HepG2 (cell line): ENCODE measurements at regions not wholly inside any gene's neighbourhood (a gene's known extent, or its start where the extent isn't known, plus 50 kb on each side); places are given as distances from the start of the nearest gene placed in this dataset.

Experiments used
- ATAC-seq: fragments of 200-7000 bp; cut with Tn5 transposase; 3 replicates; pipeline ENCODE4 v1.9.1; 2020; ENCODE audit warnings: mild to moderate bottlenecking, moderate library complexity
- BruUV-seq: library from RNA; stranded (reverse); fragments of 400-500 nt; replicated peaks from 2 replicates; lab custom pipeline; 2021; lab: Mats Ljungman, UMichigan
- CTCF ChIA-PET: fragments of 300-600 bp; formaldehyde crosslinking; extraction: SDS; loops from one replicate; lab custom pipeline; 2021; ENCODE audit warnings: low total read pairs, inconsistent platforms, low intra/inter-chr PET ratio; lab: Yijun Ruan, JAX
- POLR2A ChIA-PET: fragments of 350-600 bp; sonication (Branson Sonifier 250); formaldehyde crosslinking; loops from one replicate; lab custom pipeline; 2020; ENCODE audit warnings: antibody characterized with exemption, inconsistent platforms; lab: Yijun Ruan, JAX
- DNase-seq: peaks from one replicate; pipeline ENCODE4 v3.0.0-alpha.2; 2015; ENCODE audit warnings: low spot score
- FAIRE-seq: peaks from 3 replicates; lab custom pipeline; 2011; peaks lifted over from hg19 to GRCh38; lab: Jason Lieb, UNC
- H2AFZ ChIP-seq: one replicate; pipeline ENCODE4 v1.6.1; 2011; ENCODE audit warnings: low read length, inconsistent platforms
- H3K27ac ChIP-seq: fragments of 300-600 bp; 3 replicates; pipeline ENCODE4 v1.8.0; 2011; ENCODE audit warnings: mixed run types, mild to moderate bottlenecking, mixed read lengths, low read length, inconsistent platforms; ENCODE audit not compliant: insufficient read depth; ENCODE audit errors: extremely low read length
- H3K27me3 ChIP-seq, 2 experiments: fragments of 200-600 bp in 1 of 2; 2 replicates in 1 of 2; 3 replicates in 1 of 2; pipeline versions ENCODE4 v1.6.0 to v1.8.0; 2011; ENCODE audit warnings: low read length in 2 of 2, mild to moderate bottlenecking in 2 of 2, moderate library complexity in 2 of 2, inconsistent platforms in 1 of 2; ENCODE audit not compliant: insufficient read depth in 2 of 2, control insufficient read depth in 1 of 2
- H3K36me3 ChIP-seq, 2 experiments: fragments of 200-600 bp in 1 of 2; replicated peaks in 1 of 2; 2 replicates in 1 of 2; 3 replicates in 1 of 2; pipeline versions ENCODE4 v1.5.1 to v1.8.0; 2011; ENCODE audit warnings: low read length in 2 of 2, inconsistent platforms in 1 of 2; ENCODE audit not compliant: insufficient read depth in 2 of 2, control insufficient read depth in 1 of 2
- H3K4me1 ChIP-seq: 2 replicates; pipeline ENCODE4 v1.5.1; 2012; ENCODE audit warnings: low read length, inconsistent platforms; ENCODE audit not compliant: insufficient read depth
- H3K4me2 ChIP-seq: 2 replicates; pipeline ENCODE4 v1.6.0; 2011; ENCODE audit warnings: low read depth, low read length, inconsistent platforms
- H3K4me3 ChIP-seq, 3 experiments: fragments of 200-600 bp in 1 of 3; sonication (generic), shearing (Covaris generic) in 1 of 3; replicated peaks in 1 of 3; 2 replicates each; pipeline ENCODE4 v1.5.1; 2011 to 2016; ENCODE audit warnings: low read length in 3 of 3, inconsistent platforms in 2 of 3, low read depth in 2 of 3, mild to moderate bottlenecking in 2 of 3, control low read depth in 1 of 3, mixed read lengths in 1 of 3; ENCODE audit not compliant: insufficient read depth in 1 of 3
- H3K79me2 ChIP-seq: one replicate; pipeline ENCODE4 v1.6.1; 2011; ENCODE audit warnings: low read length, inconsistent platforms; ENCODE audit not compliant: insufficient read depth
- H3K9ac ChIP-seq: 2 replicates; pipeline ENCODE4 v1.6.0; 2011; ENCODE audit warnings: mild to moderate bottlenecking, low read depth, low read length, inconsistent platforms; ENCODE audit not compliant: insufficient read depth
- H3K9me3 ChIP-seq: 2 replicates; pipeline ENCODE4 v1.5.1; 2012; ENCODE audit warnings: mild to moderate bottlenecking, low read length
- H4K20me1 ChIP-seq: 2 replicates; pipeline ENCODE4 v1.6.0; 2011; ENCODE audit warnings: inconsistent platforms, mild to moderate bottlenecking, low read length, moderate library complexity; ENCODE audit not compliant: insufficient read depth
- AKAP8 ChIP-seq: sonication (generic); formaldehyde crosslinking; IDR thresholded peaks from 2 replicates; pipeline ENCODE4 v1.5.1; 2020; ENCODE audit warnings: mild to moderate bottlenecking, missing genetic modification reagents
- CENPBD1 ChIP-seq: sonication (generic); formaldehyde crosslinking; IDR thresholded peaks from 2 replicates; pipeline ENCODE4 v1.8.0; 2022; ENCODE audit warnings: missing genetic modification reagents, low read depth, mild to moderate bottlenecking, borderline replicate concordance
- CHD4 ChIP-seq: fragments of 200-600 bp; sonication (generic); IDR thresholded peaks from 2 replicates; pipeline ENCODE4 v1.7.0; 2017; ENCODE audit warnings: mild to moderate bottlenecking, low read length, borderline replicate concordance
- RFXANK ChIP-seq: IDR thresholded peaks from 2 replicates; pipeline ENCODE4 v1.6.1; 2016
- RFXAP ChIP-seq: sonication (generic); formaldehyde crosslinking; IDR thresholded peaks from 2 replicates; pipeline ENCODE4 v1.4.0; 2020; ENCODE audit warnings: missing genetic modification reagents, borderline replicate concordance
- SOX6 ChIP-seq, 2 experiments: fragments of 450-650 bp in 1 of 2; sonication (generic) in 1 of 2; formaldehyde crosslinking in 1 of 2; IDR thresholded peaks; 2 replicates each; pipeline versions ENCODE4 v1.4.0 to v1.6.1; 2017 to 2020; ENCODE audit warnings: antibody characterized with exemption in 1 of 2, mild to moderate bottlenecking in 1 of 2, missing genetic modification reagents in 1 of 2
- TARDBP ChIP-seq: sonication (generic); formaldehyde crosslinking; IDR thresholded peaks from 2 replicates; pipeline ENCODE4 v1.8.0; 2022; ENCODE audit warnings: mild to moderate bottlenecking, missing genetic modification reagents
- ZNF253 ChIP-seq: sonication (generic); formaldehyde crosslinking; IDR thresholded peaks from 2 replicates; pipeline ENCODE4 v1.8.0; 2022; ENCODE audit warnings: mild to moderate bottlenecking, missing genetic modification reagents, borderline replicate concordance
- ZNF563 ChIP-seq: sonication (generic); formaldehyde crosslinking; IDR thresholded peaks from 2 replicates; pipeline ENCODE4 v1.8.0; 2022; ENCODE audit warnings: mild to moderate bottlenecking, moderate library complexity, missing genetic modification reagents
- ZNF567 ChIP-seq: sonication (generic); formaldehyde crosslinking; IDR thresholded peaks from 2 replicates; pipeline ENCODE4 v1.8.1; 2023; ENCODE audit warnings: mild to moderate bottlenecking, missing genetic modification reagents, borderline replicate concordance
- ZNF569 ChIP-seq: sonication (generic); formaldehyde crosslinking; IDR thresholded peaks from 2 replicates; pipeline ENCODE4 v1.5.0; 2020; ENCODE audit warnings: mild to moderate bottlenecking, missing genetic modification reagents, moderate library complexity, borderline replicate concordance
- ZNF83 ChIP-seq: sonication (generic); formaldehyde crosslinking; IDR thresholded peaks from 2 replicates; pipeline ENCODE4 v1.4.0; 2020; ENCODE audit warnings: missing genetic modification reagents, mild to moderate bottlenecking, borderline replicate concordance
- WGBS: methylation state at CpG from one replicate; pipeline ENCODE4 v1.1.6; 2017; ENCODE audit warnings: low lambda C conversion rate; 5-methylcytosine and 5-hydroxymethylcytosine counted together
- in situ Hi-C: cut with HindIII; loops from 2 replicates; pipeline ENCODE4 v1.10.0; 2017; ENCODE audit warnings: low pct_unique_long_range_greater_than_20kb; ENCODE audit not compliant: extremely low pct_ligation_motif_present
- intact Hi-C: fragments of 100-400 bp; cut with micrococcal nuclease; formaldehyde crosslinking; loops from one replicate; pipeline ENCODE4 v1.10.0; 2022; ENCODE audit not compliant: unreplicated experiment
- TF ChIP-seq, protein P1 (sequence below): sonication (generic); formaldehyde crosslinking; IDR thresholded peaks from 2 replicates; pipeline ENCODE4 v1.8.0; 2022; ENCODE audit warnings: mild to moderate bottlenecking, missing genetic modification reagents, borderline replicate concordance

GRCh38 chr17:68657166-68657565 is 56.0 kb upstream of the FAM20A start:
- Histone ChIP-seq H4K20me1 (no peaks in the 10 kb centered on the region), H2AFZ (no peak overlapping the region), H3K4me2 (no peak overlapping the region), H3K4me1 (peaks cover 4% of the 10 kb centered on the region), H3K9me3 (no peaks in the 10 kb centered on the region), H3K27me3 (0 out of 5 replicates have a peak, but pooled peaks cover 0 to 4% of the 10 kb centered on the region in 2 experiments), H3K9ac (no peak overlapping the region), H3K27ac (no peak overlapping the region), H3K4me3 (no peak overlapping the region), H3K36me3 (no peaks in the 10 kb centered on the region), H3K79me2 (no peaks in the 10 kb centered on the region)
- TF ChIP-seq CENPBD1 (CRISPR knock-in tag) (no peak), ZNF253 (CRISPR knock-in tag) (no peak), ZNF83 (CRISPR knock-in tag) (no peak), TARDBP (CRISPR knock-in tag) (no peak), RFXANK (CRISPR knock-in tag) (no peak), CHD4 (no peak), SOX6 (IDR thresholded peaks at IDR 0.05) (no peak), SOX6 (CRISPR knock-in tag; IDR thresholded peaks at IDR 0.05) (no peak), RFXAP (CRISPR knock-in tag) (no peak), AKAP8 (CRISPR knock-in tag) (no peak), ZNF569 (CRISPR knock-in tag) (no peak), ZNF563 (CRISPR knock-in tag) (no peak), ZNF567 (CRISPR knock-in tag) (no peak)
- TF ChIP-seq, protein P1, sequence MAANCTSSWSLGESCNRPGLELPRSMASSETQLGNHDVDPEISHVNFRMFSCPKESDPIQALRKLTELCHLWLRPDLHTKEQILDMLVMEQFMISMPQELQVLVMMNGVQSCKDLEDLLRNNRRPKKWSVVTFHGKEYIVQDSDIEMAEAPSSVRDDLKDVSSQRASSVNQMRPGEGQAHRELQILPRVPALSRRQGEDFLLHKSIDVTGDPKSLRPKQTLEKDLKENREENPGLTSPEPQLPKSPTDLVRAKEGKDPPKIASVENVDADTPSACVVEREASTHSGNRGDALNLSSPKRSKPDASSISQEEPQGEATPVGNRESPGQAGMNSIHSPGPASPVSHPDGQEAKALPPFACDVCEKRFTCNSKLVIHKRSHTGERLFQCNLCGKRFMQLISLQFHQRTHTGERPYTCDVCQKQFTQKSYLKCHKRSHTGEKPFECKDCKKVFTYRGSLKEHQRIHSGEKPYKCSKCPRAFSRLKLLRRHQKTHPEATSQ (CRISPR knock-in tag): no peak
- DNase-seq (no peak), ATAC-seq (no peak), FAIRE-seq (no peak)
- in situ Hi-C loops: no loop called here
- 19% methylated on average over 4 of the region's 4 CpGs for WGBS
- ChIA-PET CTCF (no interaction called here), POLR2A (no interaction called here)
- intact Hi-C loops: no loop called here
- no TSS peak for BruUV-seq
